HG03097 (cell line): ENCODE measurements at regions not wholly inside any gene's neighbourhood (a gene's known extent, or its start where the extent isn't known, plus 50 kb on each side); places are given as distances from the start of the nearest gene placed in this dataset.
"Not testable (repeated sequence)": the region's sequence is repeated elsewhere in the genome, so short reads cannot be mapped to it uniquely, and the experiment has no call there.

Source experiments
- ATAC-seq: cut with Tn5 transposase; IDR thresholded peaks from one replicate; pipeline ENCODE4 v1.9.1; 2021; ENCODE audit not compliant: unreplicated experiment, low FRiP score

DNA sequence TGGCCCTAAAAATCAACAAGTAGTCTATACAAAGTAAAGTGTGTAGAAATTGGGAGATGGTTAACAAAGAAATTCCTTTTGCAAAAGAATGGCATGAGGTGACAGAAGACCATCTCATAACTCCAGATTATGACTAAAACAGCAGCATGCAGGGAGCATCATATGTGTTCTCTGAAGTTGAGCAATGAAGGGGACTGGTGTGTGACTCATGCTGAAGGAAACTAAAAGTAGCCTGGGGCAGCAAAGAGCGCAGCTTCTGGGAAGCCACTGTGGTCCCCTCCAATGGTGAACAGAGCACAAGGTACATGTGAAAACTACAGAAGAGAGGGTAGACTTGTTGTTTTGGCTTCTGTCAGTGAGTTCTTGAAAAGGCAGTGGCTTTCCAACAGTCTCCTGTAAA, 133.4 kb downstream of the MACC1 start:
- ATAC-seq, result no peak

DNA sequence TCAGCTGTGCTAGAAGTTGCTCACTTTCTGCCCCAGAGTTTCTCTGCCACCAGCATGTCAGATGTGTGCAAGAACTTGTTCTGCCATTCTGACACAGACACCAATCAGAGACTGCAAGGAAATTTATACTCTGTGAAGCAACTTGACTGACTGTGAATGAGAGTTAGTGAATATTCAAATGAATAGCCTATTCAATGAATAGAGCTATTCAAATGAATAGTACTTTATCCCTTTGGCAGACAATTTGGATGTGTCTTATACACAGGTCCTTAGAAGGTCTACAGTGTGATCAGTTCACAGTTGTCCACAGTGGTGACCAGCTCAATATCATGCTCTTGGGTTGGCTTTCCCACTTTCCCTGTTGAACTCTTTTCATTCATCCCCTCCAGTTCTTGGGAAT, 138.1 kb downstream of the MACC1 start:
- ATAC-seq, result no peak

DNA sequence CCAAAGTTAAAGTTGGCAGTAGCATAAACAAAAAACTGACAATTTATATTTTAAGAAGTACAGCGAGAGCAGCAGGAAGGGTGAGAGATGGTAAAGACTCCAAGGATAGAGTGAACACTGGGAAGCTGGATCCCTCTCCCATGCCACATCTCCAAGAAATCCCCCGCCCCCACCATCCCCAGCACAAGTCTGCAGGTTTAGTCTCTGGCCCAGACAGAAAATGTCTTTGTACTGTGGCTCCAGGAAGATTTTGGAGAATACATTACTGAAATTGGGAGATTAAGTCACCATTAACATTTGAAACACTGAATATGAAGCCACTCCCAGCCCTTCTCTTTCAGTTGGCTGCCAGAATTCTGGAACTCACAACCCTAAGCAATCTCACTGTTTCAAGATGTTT, 140.3 kb downstream of the MACC1 start:
- ATAC-seq, result no peak

DNA sequence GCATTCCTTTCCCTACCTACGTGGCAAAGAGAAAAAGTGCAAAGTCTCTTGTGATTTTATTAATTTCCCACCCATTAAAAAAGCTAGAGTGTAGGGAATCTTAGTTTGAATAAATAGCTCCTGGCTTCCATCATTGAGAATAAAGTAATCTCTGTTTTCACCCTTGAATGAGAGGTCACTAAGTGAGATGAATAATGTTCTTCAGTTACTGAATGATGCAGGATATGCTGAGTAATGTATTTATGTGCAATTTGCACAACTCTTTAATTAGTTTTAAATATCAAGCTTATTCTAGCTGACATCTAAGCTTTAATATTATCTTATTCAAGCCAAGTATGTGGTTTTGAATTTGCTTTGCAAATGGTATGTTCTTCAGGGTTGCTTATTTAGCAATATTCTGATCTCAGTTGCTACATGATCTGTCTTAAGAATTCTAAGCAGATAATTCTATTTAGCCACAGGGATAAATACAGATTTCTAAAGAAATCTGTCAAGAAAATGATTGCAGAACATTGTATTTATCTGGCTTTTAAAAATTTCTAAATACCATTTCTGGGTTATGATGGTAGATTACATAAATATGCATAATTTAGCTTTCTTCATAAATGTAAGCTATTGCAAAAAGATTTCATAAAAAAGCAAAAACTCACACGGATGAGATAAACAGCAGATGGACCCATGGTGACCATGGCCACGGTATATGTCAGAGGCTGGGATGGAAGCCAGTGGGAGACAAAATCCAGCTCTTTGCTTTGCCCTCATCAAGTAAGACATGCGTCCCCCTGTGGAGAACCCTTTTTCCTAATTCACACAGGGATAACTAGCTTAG, 141.0 kb downstream of the MACC1 start:
- ATAC-seq, result no peak

DNA sequence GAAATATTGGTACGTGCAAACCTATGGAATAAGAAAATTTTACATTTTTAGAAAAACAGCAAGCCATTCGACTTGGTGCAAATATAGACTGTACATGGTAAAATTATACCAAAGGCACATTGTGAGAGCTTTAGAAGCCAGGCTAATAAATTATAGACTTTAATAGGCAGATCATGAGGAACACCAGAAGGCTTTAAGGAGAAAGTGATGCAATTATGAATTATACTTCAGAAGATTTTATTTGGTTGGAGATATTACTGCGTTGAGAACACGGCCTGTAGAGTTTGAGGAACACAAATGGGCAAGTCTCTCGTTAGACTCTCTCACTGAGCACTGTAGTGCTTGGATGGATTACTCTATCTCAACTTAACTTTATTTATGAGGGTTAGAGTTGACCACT, 141.7 kb downstream of the MACC1 start:
- ATAC-seq, result no peak

DNA sequence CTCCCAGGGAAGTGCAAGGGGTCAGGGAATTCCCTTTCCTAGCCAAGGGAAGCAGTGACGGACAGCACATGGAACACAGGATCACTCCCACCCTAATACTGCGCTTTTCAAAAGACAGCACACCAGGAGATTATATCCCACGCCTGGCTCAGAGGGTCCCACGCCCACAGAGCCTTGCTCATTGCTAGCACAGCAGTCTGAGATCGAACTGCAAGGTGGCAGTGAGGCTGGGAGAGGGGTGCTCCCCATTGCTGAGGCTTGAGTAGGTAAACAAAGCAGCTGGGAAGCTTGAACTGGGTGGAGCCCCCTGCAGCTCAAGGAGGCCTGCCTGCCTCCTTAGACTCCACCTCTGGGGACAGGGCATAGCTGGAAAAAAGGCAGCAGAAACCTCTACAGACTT, 149.2 kb downstream of the MACC1 start:
- not testable (repeated sequence) for ATAC-seq

DNA sequence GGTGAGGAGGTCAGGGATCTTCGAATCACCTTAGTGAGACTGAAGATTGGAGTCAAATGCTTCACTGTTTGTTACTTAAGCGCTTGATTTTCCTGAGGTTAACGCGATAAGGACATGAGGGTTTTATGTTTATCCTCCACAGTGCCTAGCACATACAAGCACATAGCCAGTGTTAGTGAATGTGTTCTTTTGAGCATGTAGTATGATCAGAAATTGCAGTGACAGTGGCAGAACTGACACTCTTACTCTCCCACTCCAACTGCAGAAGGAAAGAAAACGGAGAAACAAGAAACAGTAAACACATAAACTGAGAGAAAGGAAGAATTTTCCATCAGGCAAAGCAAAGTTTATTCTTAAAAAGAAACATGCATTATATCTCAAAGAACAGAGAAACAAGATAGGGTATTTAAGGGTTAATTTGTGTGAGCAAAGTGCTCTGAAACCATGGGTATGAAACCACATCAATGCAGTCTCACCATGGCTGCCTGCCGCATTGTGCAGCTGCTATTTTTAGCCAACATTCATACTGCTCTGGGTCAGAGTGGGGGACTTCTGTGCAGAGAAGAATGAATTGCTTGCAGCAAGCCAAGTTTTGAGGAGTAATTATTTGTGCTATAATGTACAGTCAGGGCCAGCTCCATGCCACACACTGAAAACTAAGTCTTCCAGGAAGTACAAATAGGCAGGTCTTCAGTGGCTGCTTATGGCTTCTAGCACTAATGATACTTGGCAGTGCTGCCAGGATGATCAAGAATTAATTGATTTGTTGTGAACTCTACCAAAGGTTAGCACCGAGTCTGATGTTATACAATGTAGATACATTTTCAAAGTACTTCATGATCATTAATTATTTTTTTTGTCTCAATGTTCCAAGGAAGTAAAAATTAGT, 152.0 kb downstream of the MACC1 start:
- peak; percentile 98 for ATAC-seq

DNA sequence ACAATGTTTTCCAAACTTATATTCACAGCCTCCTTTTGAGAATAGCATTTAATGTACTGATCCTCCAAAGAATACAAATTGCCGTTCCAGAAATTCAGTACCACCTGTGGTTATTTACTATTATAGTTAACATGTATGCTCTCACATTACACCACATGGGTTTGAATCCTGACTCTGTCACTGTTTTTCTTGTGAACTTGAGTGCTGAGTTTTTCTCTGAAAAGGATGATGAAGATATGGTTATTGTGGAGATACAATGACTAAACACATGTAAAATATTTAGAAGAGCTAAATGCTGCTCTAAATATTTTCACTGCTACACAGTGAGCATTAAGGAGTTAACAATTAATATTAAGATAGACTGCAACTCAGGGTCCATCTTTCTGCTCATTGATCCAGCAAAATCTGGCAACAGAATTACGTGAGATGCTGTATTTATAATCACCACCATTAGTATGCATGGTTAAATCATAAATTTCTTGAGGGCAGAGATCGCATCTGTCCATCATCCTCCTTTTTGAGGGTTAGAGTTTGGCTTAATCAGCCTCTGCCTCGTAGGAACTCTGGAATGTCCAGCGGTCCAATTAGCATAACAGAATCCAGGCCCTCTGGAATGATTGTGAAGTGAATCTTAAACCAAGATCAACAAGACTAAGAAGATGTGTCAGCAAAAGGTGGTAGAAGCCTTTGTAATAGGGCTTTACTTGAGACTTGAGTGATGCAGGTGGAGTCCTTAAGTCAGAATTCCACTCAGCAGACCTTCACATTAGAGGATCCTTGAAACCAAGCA, 152.8 kb downstream of the MACC1 start:
- no peak for ATAC-seq

DNA sequence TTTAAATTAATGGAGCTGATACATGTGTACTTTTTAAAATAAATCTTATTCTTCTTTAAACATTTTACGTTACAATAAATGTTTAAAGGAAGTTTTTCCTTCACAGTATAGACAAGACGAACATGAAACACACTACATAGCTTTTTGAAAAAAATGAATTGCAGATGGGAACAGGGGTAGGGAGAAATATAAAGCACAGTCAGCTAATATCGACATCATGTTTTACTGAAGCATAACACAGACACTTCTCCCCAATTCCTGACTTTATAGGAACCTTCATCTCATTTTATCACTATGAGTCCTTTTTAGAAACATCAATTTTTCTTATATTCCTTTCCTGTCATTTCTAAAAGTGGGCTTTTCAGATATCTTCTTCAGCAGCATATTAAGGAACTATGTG, 153.5 kb downstream of the MACC1 start:
- ATAC-seq, result no peak

DNA sequence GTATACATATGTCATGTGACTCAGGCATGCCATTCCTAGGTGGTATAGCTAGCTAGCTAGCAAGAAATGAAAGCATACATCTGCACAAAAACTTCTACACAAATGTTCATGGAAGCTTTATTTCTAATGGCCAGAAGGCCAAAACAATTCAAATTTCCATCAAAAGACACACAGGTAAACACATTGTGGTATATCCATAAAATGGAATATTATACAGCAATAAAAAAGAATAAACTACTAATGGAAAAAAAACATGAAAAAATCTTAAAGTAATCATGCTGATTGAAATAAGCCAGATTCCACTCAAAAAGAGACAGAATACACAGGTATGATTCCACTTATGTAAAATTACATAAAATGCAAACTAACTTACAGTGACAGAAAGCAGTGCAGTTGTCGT, 154.3 kb downstream of the MACC1 start:
- no peak for ATAC-seq

DNA sequence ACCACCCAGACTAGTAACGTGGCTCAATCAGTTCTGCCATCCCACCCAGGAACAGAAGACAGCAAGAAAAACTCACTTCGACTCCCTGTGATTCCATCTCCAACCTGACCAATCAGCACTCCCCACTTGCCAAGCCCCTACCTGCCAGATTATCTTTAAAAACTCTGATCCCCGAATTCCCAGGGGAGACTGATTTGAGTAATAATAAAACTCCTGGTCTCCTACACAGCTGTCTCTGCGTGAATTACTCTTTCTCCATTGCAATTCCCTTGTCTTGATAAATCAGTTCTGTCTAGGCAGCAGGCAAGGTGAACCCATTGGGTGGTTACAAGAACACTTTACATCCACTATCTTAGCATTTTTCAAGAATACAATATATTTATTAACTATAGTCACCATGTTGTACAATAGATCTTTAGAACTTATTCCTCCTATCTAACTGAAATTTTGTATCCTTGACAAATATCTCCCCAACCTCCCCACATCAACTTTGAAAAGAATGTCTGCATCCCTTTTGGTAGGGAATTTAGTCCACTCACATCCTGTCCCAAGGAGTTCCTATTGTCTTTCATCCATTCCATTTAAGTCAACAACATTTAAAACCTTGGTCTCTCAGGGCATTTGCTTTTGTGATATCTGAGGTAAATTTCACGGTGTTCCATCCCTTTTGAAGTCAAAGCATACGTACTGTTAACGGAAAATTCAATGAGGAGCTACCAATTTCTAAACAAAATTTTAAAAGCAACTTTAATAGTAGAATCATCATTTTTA, 163.7 kb downstream of the MACC1 start:
- ATAC-seq, result no peak

DNA sequence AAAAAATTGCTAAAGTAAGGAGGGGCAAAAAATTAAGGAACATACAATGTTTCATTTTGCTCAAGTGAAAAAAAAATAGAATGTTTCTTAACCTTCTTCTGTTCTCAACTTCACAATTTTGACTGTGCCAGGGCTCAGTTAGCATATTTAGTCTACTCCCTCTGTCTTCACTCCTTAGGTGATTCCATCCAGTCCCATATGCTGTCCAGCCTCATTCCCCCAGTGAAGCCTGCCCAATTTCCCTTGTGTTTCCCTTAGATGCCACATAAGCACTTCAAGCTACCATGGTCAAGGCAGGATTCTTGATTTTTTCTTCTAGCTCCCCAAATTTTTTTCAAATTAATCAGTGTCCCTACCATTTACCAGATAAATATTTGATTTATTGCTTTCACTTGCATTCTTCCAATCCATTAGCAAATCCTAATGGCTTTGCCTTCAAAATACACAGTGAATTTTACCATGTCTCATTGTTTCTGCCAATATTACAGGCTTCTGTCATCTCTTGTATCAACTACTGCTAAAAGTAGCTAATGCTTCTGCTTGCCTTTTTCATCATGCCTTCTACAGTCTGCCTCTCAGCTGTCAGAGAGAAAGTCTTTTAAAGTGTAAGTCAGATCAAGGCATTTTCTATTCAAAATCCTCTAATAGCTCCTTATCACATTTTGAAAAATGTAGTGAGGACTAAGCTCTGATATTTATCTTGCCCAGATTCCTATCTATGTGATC, 166.8 kb downstream of the MACC1 start:
- no peak for ATAC-seq

DNA sequence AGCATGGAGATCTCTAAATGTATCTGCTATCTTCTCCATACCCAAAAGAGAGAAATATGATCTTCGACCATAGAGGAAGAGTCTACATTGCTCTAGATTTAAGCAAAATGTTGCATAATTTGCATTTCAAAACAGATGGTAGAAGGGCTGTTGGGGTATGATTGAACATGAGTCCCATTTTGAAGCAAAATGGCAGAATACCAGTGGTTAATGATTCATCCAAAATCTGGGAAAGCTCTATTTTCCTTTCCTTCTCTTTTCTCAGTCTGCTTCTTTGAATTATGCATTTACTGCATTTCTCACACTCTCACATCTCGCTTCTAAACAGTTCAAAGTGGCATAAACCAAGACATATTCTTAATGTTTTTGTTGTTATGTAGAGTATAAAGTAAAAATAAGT, 178.5 kb downstream of the MACC1 start:
- no peak for ATAC-seq

DNA sequence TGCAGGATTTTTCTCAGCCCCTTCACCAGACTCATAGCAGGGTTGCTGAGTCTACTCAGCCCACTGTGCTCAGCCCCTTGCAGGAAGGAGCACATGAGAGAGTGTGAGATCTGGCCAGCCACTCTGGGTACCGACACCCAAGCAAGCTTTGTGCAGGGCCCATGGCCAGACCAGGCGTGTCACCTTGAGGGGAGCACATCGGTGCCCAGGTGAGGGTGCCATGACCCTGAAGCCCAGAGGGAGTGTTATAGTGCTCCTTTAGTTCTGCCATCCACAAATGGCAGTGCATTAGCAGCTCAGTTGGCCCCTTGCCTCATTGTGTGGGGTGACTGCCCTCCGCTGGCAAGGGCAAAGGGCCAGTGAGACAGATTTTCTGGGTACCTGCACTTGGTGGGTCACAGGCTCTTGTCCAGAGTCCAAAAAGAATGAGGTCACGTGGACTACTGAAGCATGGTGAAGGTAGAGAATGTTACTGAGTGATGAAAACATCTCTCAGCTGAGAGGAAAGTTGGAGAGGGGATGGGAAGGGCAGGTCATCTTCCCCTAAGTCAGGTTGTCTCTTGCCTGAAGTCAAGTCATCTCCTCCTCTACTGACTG, 181.8 kb downstream of the MACC1 start:
- no peak for ATAC-seq

DNA sequence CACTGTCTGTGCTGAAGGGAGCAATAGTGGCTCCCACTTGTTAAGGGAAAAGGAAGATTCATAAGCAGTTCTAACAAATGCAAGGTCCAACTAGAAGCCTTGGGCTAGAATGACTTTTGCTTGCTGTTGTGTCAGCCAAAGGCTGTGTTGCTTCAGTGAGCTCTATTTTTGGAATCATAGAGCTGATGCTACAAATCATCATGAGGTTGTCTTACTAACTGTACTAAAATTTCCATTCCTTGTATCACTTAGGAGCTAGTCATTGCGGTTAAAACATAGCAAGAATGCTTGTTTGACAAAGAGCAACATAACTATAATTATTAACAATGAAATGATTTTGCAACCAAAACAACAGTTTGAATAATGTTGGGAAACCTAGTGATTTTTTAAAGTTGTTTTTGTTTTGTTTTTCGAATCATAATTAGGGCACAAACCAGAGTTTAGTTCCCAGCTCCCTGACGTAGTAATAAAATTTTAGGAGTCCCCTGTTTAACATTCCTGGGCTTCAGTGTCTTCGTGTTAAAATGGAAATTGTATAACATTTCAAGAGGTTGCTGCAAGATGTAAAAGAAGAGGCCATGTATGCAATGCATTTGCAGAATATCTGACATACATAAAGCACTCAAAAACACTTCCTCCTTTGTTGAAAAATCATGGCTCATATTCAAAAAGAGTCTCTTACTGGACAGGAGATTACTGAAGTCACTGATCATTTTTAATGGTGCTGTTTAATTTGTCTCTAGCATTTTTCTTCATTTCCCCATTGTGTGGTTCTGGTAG, 183.4 kb downstream of the MACC1 start:
- ATAC-seq, result no peak

DNA sequence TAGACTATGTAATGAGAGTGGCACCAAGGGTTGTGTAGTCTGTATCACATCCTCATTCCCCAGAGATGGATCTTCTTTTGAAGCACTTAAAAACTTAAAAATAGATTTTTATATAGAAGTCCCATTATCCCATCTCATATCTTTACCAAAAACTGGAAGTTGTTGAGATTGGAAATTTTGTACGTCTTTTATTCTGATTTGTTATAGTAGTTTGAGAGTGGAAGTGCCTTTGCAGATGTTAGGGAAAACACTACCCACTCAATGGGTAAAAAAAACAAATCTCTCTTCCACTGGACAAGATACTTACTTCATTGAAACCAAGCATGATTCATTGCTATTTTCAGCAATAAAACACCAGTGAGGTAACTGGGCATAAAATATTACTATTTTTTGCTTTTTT, 184.4 kb downstream of the MACC1 start:
- ATAC-seq, result no peak

DNA sequence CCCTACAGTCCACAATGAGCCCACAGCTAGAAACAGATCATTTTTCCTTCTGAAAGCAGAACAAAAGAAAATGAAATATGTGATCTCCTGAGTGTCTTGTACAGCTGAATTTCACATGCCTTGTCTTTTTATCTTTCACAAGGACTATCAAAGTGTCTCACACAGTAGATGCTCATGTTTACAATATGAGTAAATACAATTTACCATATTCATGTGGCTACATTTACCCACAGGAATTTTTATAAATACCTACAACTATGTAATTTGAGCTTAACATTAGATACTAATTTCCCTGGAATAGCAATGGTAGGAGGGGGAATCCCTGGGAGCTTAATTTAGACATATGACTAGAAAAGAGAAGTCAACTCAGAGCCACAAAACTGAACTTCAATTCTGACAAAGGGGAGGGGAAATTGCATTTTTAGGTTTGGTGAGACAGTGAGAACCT, 186.2 kb downstream of the MACC1 start:
- ATAC-seq, result peak; percentile 27

DNA sequence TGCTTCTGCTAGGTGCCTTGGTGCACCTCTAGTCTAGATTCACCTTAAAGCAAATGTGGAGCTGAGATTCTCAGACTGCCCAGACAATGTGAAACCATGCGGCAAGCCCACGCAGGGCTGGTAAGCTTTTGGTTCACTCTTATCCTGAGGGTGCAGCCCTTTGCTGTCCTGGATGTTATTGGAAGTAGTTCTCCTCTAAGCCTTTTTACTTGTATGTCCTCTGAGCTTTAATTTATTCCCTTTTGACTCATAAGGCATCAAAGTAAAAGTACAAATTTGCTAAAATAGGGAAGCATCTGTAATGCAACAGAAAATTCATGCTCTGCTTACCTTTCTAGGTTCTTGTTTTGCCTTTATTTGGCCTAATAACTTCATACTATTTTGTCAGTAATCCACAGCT, 186.8 kb downstream of the MACC1 start:
- peak; percentile 73 for ATAC-seq
